ENCODE measurements at regions not wholly inside any gene's neighbourhood (a gene's known extent, or its start where the extent isn't known, plus 50 kb on each side); places are given as distances from the start of the nearest gene placed in this dataset.

DNA sequence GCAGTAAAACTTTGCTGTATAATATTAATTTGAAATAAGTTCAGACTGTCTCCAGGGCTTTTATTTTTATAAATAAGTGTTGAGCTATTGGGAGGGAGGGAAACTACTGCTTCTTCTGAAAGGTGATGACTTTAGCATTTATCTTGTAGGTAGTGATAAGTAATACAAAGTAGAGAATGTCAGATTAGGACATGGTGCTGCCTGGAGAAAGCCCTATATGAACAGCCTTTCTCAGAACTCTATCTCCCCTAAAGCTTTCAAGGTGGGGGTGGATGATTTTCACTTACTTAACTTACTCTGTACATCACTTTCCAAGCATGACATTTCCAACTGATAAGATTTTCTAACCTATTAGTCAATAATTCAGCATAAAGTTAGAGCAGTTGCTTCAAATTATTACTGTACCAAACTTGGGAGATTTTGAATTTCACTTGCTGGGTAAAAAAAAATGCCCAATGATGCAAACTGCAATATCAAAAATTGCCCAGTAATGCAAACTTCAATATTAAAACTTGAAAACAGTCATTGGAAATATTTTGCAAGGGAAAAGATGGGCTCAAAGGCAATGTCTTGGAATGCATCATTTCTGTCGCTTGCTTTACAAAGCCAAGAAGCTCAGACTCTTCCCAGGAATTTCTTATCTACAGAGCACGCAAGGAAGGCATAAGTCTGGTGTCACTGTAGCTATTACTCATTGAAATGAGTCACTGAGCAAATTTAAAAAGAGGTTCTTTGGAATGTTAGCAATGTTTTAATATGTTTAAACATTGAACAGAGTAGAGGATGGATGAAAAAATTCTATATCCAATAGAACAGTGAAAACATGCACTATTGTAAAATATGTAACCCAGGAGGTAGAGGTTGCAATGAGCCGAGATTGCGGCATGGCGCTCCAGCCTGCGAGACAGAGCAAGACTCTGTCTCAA, 569.5 kb downstream of the PSAT1 start:
- peak; percentile 73 for DNase-seq (ENCODE audit: low spot score)

- no peak for DNase-seq (ENCODE audit: low spot score)
Measured at GRCh38 chr9:78871086-78871451, 574.1 kb downstream of the PSAT1 start.

- peak; percentile 60 for DNase-seq (ENCODE audit: low spot score)
Measured at GRCh38 chr9:78871452-78872331, 574.8 kb downstream of the PSAT1 start.

DNA sequence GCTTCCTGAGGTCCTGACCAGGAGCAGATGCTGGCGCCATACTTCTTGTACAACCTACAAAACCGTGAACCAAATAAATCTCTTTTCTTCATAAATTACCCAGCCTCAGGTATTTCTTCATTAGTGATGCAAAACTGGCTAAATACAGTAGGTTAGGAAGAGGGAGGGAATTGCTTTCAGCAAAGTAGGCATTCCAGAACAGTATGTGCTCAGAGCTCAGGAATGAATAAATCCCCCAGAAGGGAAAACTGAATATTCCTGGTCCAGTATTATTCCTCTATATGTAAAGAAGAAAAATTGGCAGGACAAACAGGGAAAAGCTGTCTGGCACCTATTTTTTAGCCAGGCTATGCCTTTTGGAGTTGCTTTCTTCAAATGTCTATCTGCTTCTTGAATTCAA, 577.1 kb downstream of the PSAT1 start:
- no peak for DNase-seq (ENCODE audit: low spot score)

- DNase-seq (ENCODE audit: low spot score) = no peak
Measured at GRCh38 chr9:78879324-78880100, 582.6 kb downstream of the PSAT1 start.

DNA sequence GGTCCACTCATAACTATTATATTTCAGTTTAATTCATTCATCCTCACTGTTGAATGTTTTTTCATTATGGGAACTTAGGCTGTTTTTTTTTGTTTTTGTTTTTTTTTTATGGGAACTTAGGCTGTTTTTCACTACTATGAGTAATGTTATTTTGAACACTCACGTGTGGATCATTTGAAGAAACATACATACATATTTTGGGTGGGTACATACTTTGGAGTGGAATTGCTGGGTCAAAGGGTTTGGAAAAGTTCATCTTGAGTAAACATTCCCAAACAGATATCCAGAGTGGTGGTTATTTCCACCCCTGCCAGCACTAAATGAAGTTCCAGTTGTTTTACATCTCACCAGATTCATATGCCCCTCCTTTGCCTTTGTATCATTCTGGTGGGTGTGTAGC, 584.4 kb downstream of the PSAT1 start:
- no peak for DNase-seq (ENCODE audit: low spot score)

DNA sequence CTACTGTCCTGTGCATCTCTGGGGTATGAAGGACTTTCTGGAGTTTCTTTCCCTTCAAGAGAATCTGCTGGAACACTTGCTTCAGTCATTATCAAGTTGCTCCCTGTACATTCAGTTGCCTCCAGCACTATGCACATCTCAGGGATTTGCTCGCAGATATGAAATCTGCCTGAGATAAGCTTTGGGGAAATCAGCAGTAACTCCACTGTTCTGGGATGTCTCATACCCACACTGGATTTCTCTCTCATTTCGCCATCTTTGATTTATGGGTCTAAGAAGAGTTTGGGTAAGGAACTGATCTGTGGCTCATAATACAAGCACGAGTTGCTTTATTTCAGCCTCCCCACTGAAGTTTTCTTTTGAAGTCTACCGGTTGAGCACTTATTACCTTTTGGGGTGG, 585.6 kb downstream of the PSAT1 start:
- DNase-seq (ENCODE audit: low spot score) = no peak

GRCh38 chr9:78884611-78885150, 587.8 kb downstream of the PSAT1 start:
- no peak for DNase-seq (ENCODE audit: low spot score)

DNA sequence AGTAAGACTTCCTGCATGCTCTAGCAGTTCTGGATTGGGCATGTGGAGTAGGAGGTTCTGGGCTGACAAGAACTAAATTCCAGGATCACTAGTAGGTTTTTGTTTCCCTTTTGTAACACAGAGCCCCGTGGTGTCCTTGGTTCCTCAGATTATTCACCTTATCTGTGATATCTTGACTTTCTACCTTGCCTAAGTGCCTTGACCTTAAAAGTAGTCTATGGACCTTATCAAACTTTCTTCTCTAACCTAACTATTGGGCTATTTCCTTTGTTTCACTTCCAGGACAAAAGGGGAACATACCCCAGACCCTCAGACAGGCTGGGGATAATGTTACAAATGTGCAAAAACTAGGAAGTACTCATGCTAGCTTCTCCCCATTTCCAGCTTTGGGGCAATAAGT, 595.3 kb downstream of the PSAT1 start:
- DNase-seq (ENCODE audit: low spot score) = no peak

DNA sequence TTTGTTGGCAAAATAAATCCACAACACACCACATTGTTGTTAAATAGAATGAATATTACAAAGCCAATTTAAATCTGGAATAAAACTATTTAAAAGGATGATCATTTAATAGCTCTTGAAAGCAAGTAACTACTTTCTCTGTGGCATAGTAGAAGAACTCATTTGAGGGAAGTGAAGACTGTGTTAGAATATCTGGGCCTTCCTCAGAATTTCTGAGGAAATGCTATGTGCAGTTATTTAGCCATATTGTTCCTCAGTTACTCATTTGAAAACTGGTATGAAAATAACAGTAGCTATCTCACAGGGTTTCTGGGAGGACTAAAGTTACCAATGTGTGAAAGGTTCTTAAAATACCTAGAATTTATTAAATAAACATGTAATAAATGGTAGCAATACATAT, 595.8 kb downstream of the PSAT1 start:
- DNase-seq (ENCODE audit: low spot score) = no peak

- DNase-seq (ENCODE audit: low spot score) = no peak
Measured at GRCh38 chr9:78893774-78894401, 597.0 kb downstream of the PSAT1 start.

DNA sequence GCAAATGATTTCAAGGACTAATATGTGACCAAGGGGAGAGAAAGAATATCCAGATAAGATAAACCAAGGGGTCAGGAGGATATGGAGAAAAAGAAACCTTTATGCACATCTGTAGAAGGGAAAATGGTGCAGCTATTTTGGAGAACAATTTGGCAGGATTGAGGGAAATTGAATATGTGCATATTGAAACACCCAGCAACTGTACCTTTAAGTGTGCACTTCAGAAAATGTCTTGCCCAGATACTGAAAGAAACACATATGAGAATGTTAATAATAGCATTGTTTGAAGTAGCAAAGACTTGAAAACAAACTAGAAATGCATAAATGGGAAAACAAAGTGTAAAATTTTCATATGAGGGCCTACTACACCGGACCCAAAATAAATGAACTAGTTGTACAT, 599.6 kb downstream of the PSAT1 start:
- no peak for DNase-seq (ENCODE audit: low spot score)

- no peak for DNase-seq (ENCODE audit: low spot score)
Measured at GRCh38 chr9:78898234-78898633, 601.3 kb downstream of the PSAT1 start.

DNA sequence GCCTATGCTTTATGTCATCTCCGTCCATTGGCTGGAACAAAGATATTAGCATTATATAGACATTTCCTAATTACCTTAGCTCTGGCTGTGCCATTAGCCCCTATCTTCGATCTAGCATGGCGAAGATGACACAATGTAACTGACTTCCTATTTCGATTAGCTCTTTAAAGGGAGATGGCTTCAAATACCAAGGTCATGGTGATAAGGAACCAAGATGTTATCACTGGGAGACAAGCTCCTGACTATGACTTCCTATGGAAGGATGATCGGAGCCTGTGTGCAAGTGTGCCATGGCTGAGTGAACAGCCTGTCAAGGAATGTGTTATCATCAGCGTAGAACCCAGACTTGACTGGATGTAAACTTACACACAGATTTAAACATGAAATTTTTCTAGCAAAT, 602.1 kb downstream of the PSAT1 start:
- no peak for DNase-seq (ENCODE audit: low spot score)

DNA sequence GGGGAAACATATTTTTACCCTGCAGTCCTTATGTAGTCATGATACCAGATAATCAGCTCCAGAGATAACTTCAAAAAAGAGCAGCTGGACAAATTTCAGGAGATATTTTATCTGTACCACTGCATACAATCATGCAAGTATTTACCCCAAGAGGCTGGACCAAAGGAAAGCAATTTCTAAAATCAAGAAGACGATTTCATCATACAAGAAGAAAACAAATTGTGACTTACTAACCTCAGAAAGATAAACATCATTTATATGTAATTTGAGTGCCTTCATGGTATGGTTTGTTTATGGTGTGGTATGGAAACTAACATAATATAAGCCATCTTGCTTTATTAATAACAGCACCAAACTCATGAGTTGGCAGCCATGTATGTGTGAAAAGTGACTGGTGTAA, 603.6 kb downstream of the PSAT1 start:
- no peak for DNase-seq (ENCODE audit: low spot score)

GRCh38 chr9:78902051-78902450, 605.1 kb downstream of the PSAT1 start:
- no peak for DNase-seq (ENCODE audit: low spot score)

DNA sequence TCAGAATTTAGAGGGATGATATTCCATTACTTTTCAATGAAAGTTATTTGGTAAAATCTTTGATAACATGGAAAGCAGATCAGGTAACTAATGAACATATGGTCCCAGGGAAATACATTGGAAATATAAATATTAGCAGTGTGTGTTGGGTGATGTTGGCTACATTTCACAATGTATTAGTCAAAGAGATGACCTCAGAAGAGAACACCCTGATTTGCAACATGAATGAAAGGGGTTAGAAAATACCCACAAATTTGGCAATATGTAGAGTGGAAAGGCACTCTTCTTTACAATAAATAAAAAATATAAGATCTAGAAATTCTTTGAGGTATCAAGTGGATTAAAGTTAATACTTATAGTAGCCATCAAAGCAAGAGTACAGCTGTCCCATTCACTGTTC, 606.7 kb downstream of the PSAT1 start:
- no peak for DNase-seq (ENCODE audit: low spot score)

DNA sequence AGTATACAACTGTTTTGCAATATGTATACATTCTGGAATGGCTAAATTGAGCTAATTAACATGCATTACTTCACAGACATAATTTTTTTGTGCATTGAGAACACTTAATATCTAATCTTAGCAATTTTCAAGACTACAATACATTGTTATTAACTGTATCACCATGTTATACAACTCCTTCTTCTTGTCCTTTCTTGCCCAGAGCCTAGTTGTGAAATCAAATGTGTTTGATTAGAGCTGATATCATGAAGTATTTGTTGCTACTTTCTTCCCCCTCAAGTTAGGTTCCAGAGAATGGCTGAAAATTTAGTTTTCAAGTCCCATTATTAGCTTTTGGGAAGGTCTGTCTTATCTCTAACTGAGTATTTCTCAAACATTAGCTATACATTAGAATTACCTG, 607.8 kb downstream of the PSAT1 start:
- no peak for DNase-seq (ENCODE audit: low spot score)

DNA sequence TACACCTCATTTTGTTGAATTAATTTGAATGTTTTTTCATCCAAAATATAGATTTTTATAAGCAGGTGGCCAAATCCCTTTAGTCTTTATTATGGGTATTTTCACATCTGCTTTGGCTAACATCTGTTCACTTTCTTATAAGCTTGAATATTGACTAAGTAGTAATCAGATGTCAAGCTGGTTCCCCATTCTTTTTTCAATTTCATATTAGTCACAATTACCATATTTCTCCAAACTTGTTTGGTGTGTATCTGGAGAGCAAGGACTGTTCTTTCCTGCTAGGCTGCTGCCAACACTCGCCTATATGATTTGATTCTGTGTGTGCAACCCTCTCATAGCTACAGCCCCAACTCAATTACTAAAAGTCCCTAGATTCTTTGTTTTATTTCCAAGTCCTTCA, 608.5 kb downstream of the PSAT1 start:
- DNase-seq (ENCODE audit: low spot score) = no peak

- no peak for DNase-seq (ENCODE audit: low spot score)
Measured at GRCh38 chr9:78905986-78906755, 609.2 kb downstream of the PSAT1 start.

DNA sequence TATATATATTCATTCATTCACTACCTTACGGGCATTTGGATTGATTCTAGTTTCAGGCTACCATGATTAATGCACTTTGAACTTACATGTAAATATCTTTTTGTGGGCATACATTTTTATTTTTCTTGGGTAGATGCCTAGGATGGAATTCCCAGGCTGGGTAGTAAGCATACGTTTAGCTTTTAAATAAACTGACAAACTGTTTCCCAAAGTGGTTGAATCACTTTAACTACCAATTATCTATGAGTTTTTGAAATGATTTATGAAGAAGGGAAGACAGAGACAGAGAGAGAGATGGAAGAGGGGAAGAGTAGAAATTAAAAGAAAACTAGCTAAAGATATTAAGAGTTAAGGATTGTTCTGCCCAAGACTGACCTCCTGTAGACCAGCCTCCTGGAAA, 612.6 kb downstream of the PSAT1 start:
- DNase-seq (ENCODE audit: low spot score) = no peak
